ENCODE measurements at regions not wholly inside any gene's neighbourhood (a gene's known extent, or its start where the extent isn't known, plus 50 kb on each side); places are given as distances from the start of the nearest gene placed in this dataset.

- no peak for TF ChIP-seq PRDM10 (CRISPR knock-in tag; IDR thresholded peaks at IDR 0.05; ENCODE audit: low read depth)
- TF ChIP-seq MAF1 (CRISPR knock-in tag; IDR thresholded peaks at IDR 0.05; ENCODE audit: borderline replicate concordance): no peak
- TF ChIP-seq ZNF550 (CRISPR knock-in tag; IDR thresholded peaks at IDR 0.05; ENCODE audit: borderline replicate concordance): no peak
- no peak for TF ChIP-seq CENPX (CRISPR knock-in tag; IDR thresholded peaks at IDR 0.05)
- 0 out of 2 replicates have a peak, but pooled peaks have one; percentile 21 for TF ChIP-seq CHCHD3 (CRISPR knock-in tag; IDR thresholded peaks at IDR 0.05)
- TF ChIP-seq SSRP1 (CRISPR knock-in tag; IDR thresholded peaks at IDR 0.05): no peak
- TF ChIP-seq ZNF644 (CRISPR knock-in tag; IDR thresholded peaks at IDR 0.05; ENCODE audit: low read depth): no peak
- TF ChIP-seq SIX1 (CRISPR knock-in tag; IDR thresholded peaks at IDR 0.05; ENCODE audit: borderline replicate concordance): no peak
- no peak for TF ChIP-seq ERF (CRISPR knock-in tag; IDR thresholded peaks at IDR 0.05)
- TF ChIP-seq THAP9 (CRISPR knock-in tag; IDR thresholded peaks at IDR 0.05; ENCODE audit: borderline replicate concordance): no peak
- no peak for TF ChIP-seq ZNF335 (CRISPR knock-in tag; IDR thresholded peaks at IDR 0.05)
- no peak for TF ChIP-seq ZNF709 (CRISPR knock-in tag; IDR thresholded peaks at IDR 0.05)
- TF ChIP-seq ZNF788 (CRISPR knock-in tag; IDR thresholded peaks at IDR 0.05; ENCODE audit: borderline replicate concordance): peak; percentile 70; the same call in 1 of the 2 replicates
- no peak for TF ChIP-seq HOXA5 (CRISPR knock-in tag; IDR thresholded peaks at IDR 0.05)
- TF ChIP-seq GTF3A (CRISPR knock-in tag; conservative IDR thresholded peaks at IDR 0.05): peak; percentile 53; the same call in 1 of the 2 replicates
- no peak for TF ChIP-seq ZBTB3 (CRISPR knock-in tag; IDR thresholded peaks at IDR 0.05; ENCODE audit: borderline replicate concordance, low read depth)
- TF ChIP-seq POLR2A (IDR thresholded peaks at IDR 0.05; ENCODE audit: insufficient read depth in 1 of 2, low read depth in 2 of 2, low read length in 2 of 2): no peak
- TF ChIP-seq TCF12 (IDR thresholded peaks at IDR 0.05): no peak
- no peak; the same call in 1 of the 2 replicates for TF ChIP-seq TCF12 (CRISPR knock-in tag; IDR thresholded peaks at IDR 0.05)
- no peak for TF ChIP-seq HBP1 (CRISPR knock-in tag; IDR thresholded peaks at IDR 0.05; ENCODE audit: low read depth)
These were observed 60.6 kb upstream of the HS6ST1 start (continued) for GRCh38 chr2:128379021-128380015.
